HG03280 (cell line): ENCODE measurements at regions not wholly inside any gene's neighbourhood (a gene's known extent, or its start where the extent isn't known, plus 50 kb on each side); places are given as distances from the start of the nearest gene placed in this dataset.

Experiments used
- ATAC-seq: cut with Tn5 transposase; IDR thresholded peaks from one replicate; pipeline ENCODE4 v1.9.1; 2021; ENCODE audit warnings: mild to moderate bottlenecking, moderate library complexity; ENCODE audit not compliant: unreplicated experiment

- no peak for ATAC-seq
Measured at GRCh38 chr6:153898360-153899059, 140.5 kb upstream of the OPRM1 start.

- no peak for ATAC-seq
Measured at GRCh38 chr6:153882411-153882810, 156.6 kb upstream of the OPRM1 start.

- no peak for ATAC-seq
Measured at GRCh38 chr6:153873541-153873940, 165.5 kb upstream of the OPRM1 start.

DNA sequence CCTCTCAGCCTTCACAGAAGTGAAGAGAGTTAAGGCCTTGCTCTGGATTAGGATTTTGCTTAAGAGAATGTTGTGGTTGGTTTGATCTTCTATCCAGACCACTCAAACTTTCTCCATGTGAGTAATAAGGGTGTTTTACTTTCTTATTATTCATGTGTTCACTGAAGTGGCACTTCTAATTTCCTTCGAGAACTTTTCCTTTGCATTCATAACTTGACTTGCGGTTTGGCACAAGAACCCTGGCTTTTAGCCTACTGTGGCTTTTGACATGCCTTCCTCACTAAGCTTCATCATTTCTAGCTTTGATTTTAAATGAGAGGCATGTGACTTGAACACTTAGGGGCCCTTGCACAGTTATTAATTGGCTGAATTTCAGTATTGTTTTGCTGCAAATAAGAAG is 166.1 kb upstream of the OPRM1 start:
- no peak for ATAC-seq

DNA sequence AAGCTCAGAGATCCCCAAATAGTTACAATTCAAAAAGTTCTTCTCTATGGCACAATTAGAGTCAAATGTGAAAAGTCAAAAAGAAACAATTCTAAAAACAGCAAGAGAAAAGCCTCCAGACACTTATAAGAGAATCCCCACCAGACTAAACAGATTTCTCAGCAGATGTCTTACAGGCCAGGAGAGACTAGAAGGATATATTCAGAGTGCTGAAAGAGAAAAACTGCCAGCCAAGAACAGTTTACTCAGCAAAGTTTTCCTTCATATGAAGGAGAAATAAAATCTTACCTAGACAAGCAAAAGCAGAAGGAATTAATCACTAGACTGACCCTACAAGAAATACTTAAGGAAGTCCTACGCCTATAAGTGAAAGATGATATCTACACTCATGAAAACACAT is 176.1 kb upstream of the OPRM1 start:
- ATAC-seq = no peak

GRCh38 chr6:153862139-153862538 is 176.9 kb upstream of the OPRM1 start:
- ATAC-seq = no peak

GRCh38 chr6:153858529-153858928 is 180.5 kb upstream of the OPRM1 start:
- ATAC-seq = no peak

DNA sequence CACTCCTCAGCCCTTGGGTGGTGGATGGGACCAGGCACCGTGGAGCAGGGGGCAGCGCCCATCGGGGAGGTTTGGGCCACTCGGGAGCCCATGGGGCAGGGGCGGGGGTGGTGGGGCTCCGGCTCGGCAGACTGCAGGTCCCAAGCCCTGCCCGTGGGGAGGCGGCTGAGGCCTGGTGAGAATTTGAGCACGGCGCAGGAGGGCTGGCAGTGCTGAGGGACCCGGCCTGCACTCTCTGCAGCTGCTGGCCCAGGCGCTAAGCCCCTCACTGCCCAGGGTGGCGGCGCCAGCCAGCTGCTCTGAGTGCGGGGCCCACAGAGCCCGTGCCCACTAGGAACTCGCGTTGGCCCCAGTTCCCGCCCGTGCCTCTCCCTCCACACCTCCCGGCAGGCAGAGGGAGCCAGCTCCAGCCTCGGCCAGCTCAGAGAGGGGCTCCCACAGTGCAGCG is 182.1 kb upstream of the OPRM1 start:
- ATAC-seq = no peak

DNA sequence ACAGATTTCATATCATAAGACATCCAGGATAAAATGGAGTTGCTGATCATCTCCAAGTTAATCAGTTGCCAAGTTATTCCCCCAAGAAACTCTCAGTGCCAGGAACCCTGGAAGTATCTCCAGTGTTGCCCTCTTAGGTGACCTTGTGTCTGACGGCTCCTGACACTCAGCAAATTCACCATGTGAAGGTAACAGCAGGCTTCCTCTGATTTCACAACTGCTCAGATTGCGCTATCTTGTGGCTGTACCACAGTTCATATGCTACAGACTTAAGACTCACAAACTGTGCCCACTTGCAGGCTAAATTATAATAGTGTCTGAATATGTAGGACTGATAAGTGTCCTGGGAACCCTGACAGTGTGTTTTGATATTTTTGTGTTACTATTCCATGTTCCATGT is 186.6 kb upstream of the OPRM1 start:
- no peak for ATAC-seq

DNA sequence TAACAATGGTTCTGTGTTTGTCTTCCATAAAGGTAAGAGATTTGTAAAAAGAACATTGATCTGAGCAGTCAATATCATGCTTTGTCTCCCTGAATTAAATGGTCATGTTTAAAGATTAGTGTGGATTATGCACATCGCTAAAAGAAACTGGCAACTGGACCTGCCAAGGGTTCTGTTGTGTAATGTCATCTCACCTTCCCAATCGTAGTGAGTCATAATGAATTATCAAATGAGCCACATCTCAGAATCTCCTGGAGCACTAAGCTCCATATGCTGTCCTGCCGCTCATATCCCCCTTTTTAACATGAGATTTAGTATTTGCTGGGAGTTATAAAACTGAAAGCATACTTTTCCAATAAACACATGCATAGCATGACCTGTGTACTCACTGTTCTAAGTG is 187.0 kb upstream of the OPRM1 start:
- ATAC-seq = no peak

DNA sequence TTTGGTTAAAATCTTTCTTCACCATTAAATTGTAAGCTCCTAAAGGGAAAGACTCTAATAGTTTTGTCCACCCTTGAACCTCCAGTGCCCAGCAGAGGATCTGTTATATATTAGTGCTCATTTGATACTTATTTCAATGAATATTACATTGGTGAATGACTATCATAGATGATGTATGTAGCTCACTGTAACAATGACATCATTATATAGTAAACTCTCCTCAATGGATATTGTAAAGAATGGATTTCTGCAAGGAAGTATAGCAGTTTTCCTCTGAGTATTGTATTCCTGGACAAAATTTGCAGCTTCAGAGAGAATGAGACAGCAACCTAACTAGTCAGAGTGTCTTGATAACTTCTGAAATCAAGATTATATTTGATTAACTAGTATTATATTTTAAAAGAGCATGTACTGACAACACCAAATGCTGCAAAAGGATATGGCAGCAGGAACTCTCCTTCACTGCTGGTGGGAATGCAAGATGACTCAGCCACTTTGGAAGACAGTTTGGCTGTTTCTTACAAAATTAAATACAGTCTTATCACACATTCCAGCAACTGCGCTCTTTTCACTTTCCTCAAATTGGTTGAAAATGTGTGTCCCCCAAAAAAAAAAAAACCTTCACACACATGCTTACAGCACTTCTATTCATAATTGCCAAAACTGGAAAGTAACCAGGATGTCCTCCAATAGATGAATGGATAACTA is 189.8 kb upstream of the OPRM1 start:
- no peak for ATAC-seq

DNA sequence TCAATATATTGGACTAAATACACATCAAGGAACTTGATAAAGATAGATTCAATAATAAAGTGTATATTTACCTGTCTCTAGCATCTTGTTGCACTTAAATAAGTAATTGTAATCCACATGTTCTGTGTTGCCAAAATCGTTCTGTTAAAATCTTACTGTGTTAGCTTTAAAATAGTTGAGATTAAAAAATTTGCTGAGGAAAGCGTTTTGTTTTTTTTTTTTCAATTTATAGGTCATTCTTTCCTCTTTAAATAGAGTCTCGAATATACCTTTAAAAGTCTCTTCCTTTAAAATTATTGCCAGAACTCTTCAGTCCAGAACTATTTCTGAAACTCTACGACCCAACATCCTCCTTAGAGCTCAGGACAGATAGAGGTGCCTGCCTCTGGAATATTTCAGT is 195.6 kb upstream of the OPRM1 start:
- no peak for ATAC-seq

DNA sequence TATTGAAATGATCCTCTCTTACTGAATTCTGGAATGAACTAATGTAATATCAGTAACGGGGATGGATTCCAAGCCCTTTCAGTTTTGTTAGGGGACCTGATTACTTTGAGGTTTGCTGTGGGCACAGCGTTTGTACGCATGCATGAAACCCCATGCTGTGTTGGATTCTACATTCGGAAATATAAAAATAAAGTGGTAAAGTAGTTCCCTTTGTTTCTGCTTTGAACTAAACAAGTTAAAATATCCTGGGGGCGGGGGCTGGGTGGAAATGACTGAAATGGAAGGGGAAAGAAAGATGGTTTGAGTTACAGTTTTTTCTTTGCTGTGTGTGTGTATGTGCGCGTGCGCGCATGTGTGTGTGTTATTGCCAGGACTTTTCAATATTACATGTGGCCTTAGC is 196.5 kb upstream of the OPRM1 start:
- no peak for ATAC-seq

GRCh38 chr6:153840039-153840850 is 198.8 kb upstream of the OPRM1 start:
- ATAC-seq = no peak

GRCh38 chr6:153832543-153832942 is 206.5 kb upstream of the OPRM1 start:
- no peak for ATAC-seq

DNA sequence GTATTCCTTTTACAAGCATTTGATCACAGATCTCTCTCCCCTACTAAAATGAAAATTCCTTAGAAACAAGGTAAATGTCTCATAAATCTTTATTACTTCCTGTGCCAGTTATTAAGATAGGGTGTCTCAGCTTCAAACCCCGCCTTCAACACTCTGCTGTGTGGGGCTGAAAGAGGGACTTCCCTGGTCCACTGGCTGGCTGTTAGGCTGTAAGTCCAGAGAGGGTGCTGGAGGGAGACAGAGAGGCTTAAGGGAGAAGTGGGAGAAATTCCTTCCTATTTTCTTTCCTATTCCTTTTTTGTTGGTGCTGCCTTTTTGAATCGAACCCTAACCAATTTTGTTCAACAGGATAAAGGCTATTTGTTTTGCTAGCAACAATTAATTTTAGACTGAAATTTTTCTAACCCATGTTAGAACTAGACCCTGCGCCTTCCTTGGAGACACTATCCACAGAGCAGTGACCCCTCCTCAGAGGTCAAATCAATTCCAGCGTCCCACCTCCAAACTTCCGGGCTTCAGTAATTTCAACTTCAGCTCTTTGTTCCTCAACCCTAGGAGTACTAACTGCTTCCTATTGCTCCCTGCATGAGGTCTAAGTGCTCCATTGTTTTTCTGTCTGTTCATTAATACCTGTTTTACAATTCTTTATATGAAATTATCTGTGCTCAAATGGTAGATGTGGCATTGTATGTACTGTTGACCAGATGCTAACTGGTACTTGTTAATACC is 207.5 kb upstream of the OPRM1 start:
- ATAC-seq = no peak

DNA sequence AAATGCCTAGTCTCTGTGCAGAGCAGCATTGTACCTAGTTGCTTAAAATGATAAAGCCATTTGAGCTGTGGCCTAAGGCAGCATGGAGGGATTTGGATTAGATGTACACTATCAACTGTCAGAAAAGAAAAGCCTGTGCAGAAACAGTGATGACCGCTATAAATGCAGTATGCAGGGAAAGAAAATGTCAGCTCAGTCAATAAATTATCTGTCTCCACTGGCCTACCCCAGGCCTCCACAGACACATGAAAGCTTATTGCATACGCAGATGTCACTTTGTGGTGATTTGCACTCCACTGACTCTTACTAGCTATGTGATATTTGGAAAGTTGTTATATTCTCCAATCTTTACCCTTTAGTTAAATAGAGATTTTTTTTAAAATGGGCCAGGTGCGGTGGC is 221.9 kb upstream of the OPRM1 start:
- no peak for ATAC-seq

GRCh38 chr6:153816366-153816765 is 222.7 kb upstream of the OPRM1 start:
- no peak for ATAC-seq

DNA sequence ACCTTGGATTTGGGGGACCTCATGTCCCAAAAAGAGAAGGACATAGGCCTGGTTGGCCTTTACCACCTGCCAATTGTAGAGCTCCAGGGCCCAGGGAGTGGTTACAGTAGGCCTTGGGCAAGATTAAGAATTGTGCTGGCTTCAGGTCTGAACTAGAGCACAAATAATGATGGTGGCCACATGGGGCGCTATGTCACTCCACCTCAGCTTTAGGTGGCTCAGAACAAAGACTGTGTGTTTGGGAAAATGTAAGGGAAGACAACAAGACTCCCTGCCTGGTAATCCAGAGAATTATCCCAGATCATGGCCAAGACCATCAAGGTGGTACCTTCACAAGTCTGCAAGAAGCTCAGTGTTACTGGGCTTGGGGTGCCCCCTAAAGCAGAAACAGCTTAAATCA is 224.9 kb upstream of the OPRM1 start:
- no peak for ATAC-seq

- no peak for ATAC-seq
Measured at GRCh38 chr6:153804755-153805330, 234.2 kb upstream of the OPRM1 start.

GRCh38 chr6:153801917-153802316 is 237.1 kb upstream of the OPRM1 start:
- ATAC-seq = no peak
